Adrenal gland (tissue), 9 donors: ENCODE measurements at regions not wholly inside any gene's neighbourhood (a gene's known extent, or its start where the extent isn't known, plus 50 kb on each side); places are given as distances from the start of the nearest gene placed in this dataset.

ENCODE experiments used
- DNase-seq, 7 donors: peaks; one replicate each; pipeline ENCODE4 v3.0.0-alpha.2; 2019 to 2020
- H3K27ac ChIP-seq, 5 donors: fragments of 200-600 bp; sonication (generic) in 4 of 5; 1 replicate in 3 of 5; 2 replicates in 2 of 5; pipeline versions ENCODE4 v1.5.1 to v1.8.0; 2016 to 2020; ENCODE audit warnings: mild to moderate bottlenecking in 1 of 5
- H3K27me3 ChIP-seq: fragments of 200-600 bp; 2 replicates; pipeline ENCODE4 v1.8.0; 2021
- H3K36me3 ChIP-seq, 2 donors: fragments of 200-600 bp; replicated peaks in 1 of 2; 1 replicate in 1 of 2; 2 replicates in 1 of 2; pipeline versions ENCODE4 v1.5.1 to v1.8.0; 2018 to 2022
- H3K4me1 ChIP-seq, 2 donors: fragments of 200-600 bp; replicated peaks in 1 of 2; 1 replicate in 1 of 2; 2 replicates in 1 of 2; pipeline versions ENCODE4 v1.5.1 to v1.8.0; 2018 to 2021
- H3K4me3 ChIP-seq, 4 donors: fragments of 200-600 bp; sonication (generic) in 3 of 4; one replicate each; pipeline ENCODE4 v1.5.1; 2016 to 2018
- H3K9me3 ChIP-seq, 3 donors: fragments of 200-600 bp; sonication (generic) in 1 of 3; replicated peaks in 1 of 3; 1 replicate in 2 of 3; 2 replicates in 1 of 3; pipeline versions ENCODE4 v1.5.1 to v1.8.0; 2016 to 2021
- CTCF ChIP-seq, 6 experiments: fragments of 450-650 bp in 4 of 6; fragments of 200-600 bp in 2 of 6; sonication (generic) in 1 of 6; IDR thresholded peaks; 1 replicate in 5 of 6; 2 replicates in 1 of 6; pipeline versions ENCODE4 v1.5.1 to v1.8.0; 2016 to 2021; ENCODE audit warnings: antibody characterized with exemption in 6 of 6, mild to moderate bottlenecking in 2 of 6, moderate library complexity in 1 of 6
- POLR2A ChIP-seq, 2 donors: fragments of 450-650 bp; IDR thresholded peaks; one replicate each; pipeline ENCODE4 v1.6.1; 2017; ENCODE audit warnings: antibody characterized with exemption in 2 of 2, mild to moderate bottlenecking in 2 of 2, moderate library complexity in 1 of 2
- WGBS, 4 donors: extraction: QIAGEN DNeasy Blood & Tissue Kit in 2 of 4; methylation state at CpG; one replicate each; pipeline versions ENCODE4 v1.1.5 to v1.1.7; 2013 to 2017; 5-methylcytosine and 5-hydroxymethylcytosine counted together
- intact Hi-C, 2 donors: fragments of 100-400 bp; cut with DNase I; formaldehyde crosslinking; loops; one replicate each; pipeline versions ENCODE4 v1.14.1 to v1.15.0; 2022 to 2023
- donor health status: healthy with polysubstance abuse.
- donor health status: Bipolar disorder and iron deficiency.
- donor health status: DM: yes; HTN: yes; CAD: no.
- donor health status: DM: no; HTN: no; CAD: no.
- donor health status: DM: no; HTN: no; CAD: no.

GRCh38 chr13:50158385-50159165 is 143.3 kb downstream of the KCNRG start:
- whole genome bisulfite sequencing, 4 donors = 79 to 97% (median 96%) methylated on average over 4 of the region's 4 CpGs
- intact Hi-C loops = no loop called here

GRCh38 chr13:50159607-50160006 is 144.4 kb downstream of the KCNRG start:
- DNase-seq = no peak
- Histone ChIP-seq H3K4me3 (no peak overlapping the region), H3K27me3 (no peaks in the 10 kb centered on the region), H3K9me3 (no peaks in the 10 kb centered on the region), H3K27ac (no peak overlapping the region), H3K36me3 (no peaks in the 10 kb centered on the region), H3K4me1 (peaks cover 12 to 22% of the 10 kb centered on the region in 2 donors)
- intact Hi-C loops = no loop called here
- TF ChIP-seq POLR2A (IDR thresholded peaks at IDR 0.05) = no peak
- TF ChIP-seq CTCF (IDR thresholded peaks at IDR 0.05) = no peak
- WGBS, 4 donors = 30 to 85% (median 77%) methylated on average over 1 of the region's 1 CpG

More at GRCh38 chr13:50158385-50159165, 143.3 kb downstream of the KCNRG start:
- H3K4me1 ChIP-seq = peaks cover 12 to 22% of the 10 kb centered on the region in 2 donors
- no peaks in the 10 kb centered on the region for H3K36me3 ChIP-seq
- TF ChIP-seq CTCF (IDR thresholded peaks at IDR 0.05) = no peak
- TF ChIP-seq POLR2A (IDR thresholded peaks at IDR 0.05) = no peak
- no peaks in the 10 kb centered on the region for H3K27me3 ChIP-seq
- no peak overlapping the region for H3K4me3 ChIP-seq
- no peak for DNase-seq
- no peak overlapping the region for H3K27ac ChIP-seq
- H3K9me3 ChIP-seq = no peaks in the 10 kb centered on the region

GRCh38 chr13:50161052-50161451 is 145.8 kb downstream of the KCNRG start:
- H3K27me3 ChIP-seq = no peaks in the 10 kb centered on the region
- TF ChIP-seq POLR2A (IDR thresholded peaks at IDR 0.05) (peak in 1 of 2 donors; percentile 10), CTCF (IDR thresholded peaks at IDR 0.05) (no peak)
- DNase-seq = peak; percentile 36 to 85 (median 76)
- WGBS, 4 donors = 17 to 36% (median 34%) methylated on average over 2 of the region's 2 CpGs
- no peak overlapping the region for H3K4me3 ChIP-seq
- H3K36me3 ChIP-seq = no peaks in the 10 kb centered on the region
- intact Hi-C loops = no loop called here
- no peaks in the 10 kb centered on the region for H3K9me3 ChIP-seq
- peak overlapping the region in 3 of 5 donors; percentile 11 to 56 (median 53) for H3K27ac ChIP-seq
- H3K4me1 ChIP-seq = peaks cover 12 to 22% of the 10 kb centered on the region in 2 donors

- no peak for DNase-seq
- no peaks in the 10 kb centered on the region for H3K36me3 ChIP-seq
- H3K4me3 ChIP-seq = no peak overlapping the region
- H3K9me3 ChIP-seq = no peaks in the 10 kb centered on the region
- peaks cover 12 to 18% of the 10 kb centered on the region in 2 donors for H3K4me1 ChIP-seq
- TF ChIP-seq CTCF (IDR thresholded peaks at IDR 0.05) (no peak), POLR2A (IDR thresholded peaks at IDR 0.05) (no peak)
- no peaks in the 10 kb centered on the region for H3K27me3 ChIP-seq
- WGBS, 4 donors = 83 to 92% (median 86%) methylated on average over 4 of the region's 4 CpGs
- intact Hi-C loops = no loop called here
- H3K27ac ChIP-seq = no peak overlapping the region
These were observed 146.8 kb downstream of the KCNRG start for GRCh38 chr13:50162001-50162400.
